GM15510 (cell line): ENCODE measurements at regions not wholly inside any gene's neighbourhood (a gene's known extent, or its start where the extent isn't known, plus 50 kb on each side); places are given as distances from the start of the nearest gene placed in this dataset.

ENCODE experiments used
- POLR2A ChIP-seq: IDR thresholded peaks from 3 replicates; pipeline ENCODE4 v1.6.1; 2011; ENCODE audit warnings: borderline replicate concordance; ENCODE audit not compliant: insufficient read length; ENCODE audit errors: extremely low read depth

GRCh38 chr6:15816661-15817060 is 153.8 kb upstream of the DTNBP1 start:
- TF ChIP-seq POLR2A, result no peak

GRCh38 chr6:15811107-15811506 is 148.3 kb upstream of the DTNBP1 start:
- TF ChIP-seq POLR2A, result no peak

GRCh38 chr6:15810618-15811017 is 147.8 kb upstream of the DTNBP1 start:
- no peak for TF ChIP-seq POLR2A

GRCh38 chr6:15809367-15809766 is 146.5 kb upstream of the DTNBP1 start:
- no peak for TF ChIP-seq POLR2A

GRCh38 chr6:15804164-15805154 is 141.6 kb upstream of the DTNBP1 start:
- no peak for TF ChIP-seq POLR2A

- TF ChIP-seq POLR2A, result no peak
These were observed 139.6 kb upstream of the DTNBP1 start for GRCh38 chr6:15802466-15802865.

GRCh38 chr6:15801912-15802311 is 139.1 kb upstream of the DTNBP1 start:
- no peak for TF ChIP-seq POLR2A

GRCh38 chr6:15800841-15801617 is 138.2 kb upstream of the DTNBP1 start:
- TF ChIP-seq POLR2A, result no peak

- no peak for TF ChIP-seq POLR2A
These were observed 135.9 kb upstream of the DTNBP1 start for GRCh38 chr6:15798533-15799255.

- no peak for TF ChIP-seq POLR2A
These were observed 134.0 kb upstream of the DTNBP1 start for GRCh38 chr6:15796844-15797243.

GRCh38 chr6:15796130-15796771 is 133.4 kb upstream of the DTNBP1 start:
- TF ChIP-seq POLR2A, result no peak

GRCh38 chr6:15793826-15794225 is 131.0 kb upstream of the DTNBP1 start:
- no peak for TF ChIP-seq POLR2A

- no peak for TF ChIP-seq POLR2A
These were observed 130.5 kb upstream of the DTNBP1 start for GRCh38 chr6:15793288-15793687.

- TF ChIP-seq POLR2A, result no peak
These were observed 130.0 kb upstream of the DTNBP1 start for GRCh38 chr6:15792842-15793241.
